ENCODE measurements at regions not wholly inside any gene's neighbourhood (a gene's known extent, or its start where the extent isn't known, plus 50 kb on each side); places are given as distances from the start of the nearest gene placed in this dataset.

DNA sequence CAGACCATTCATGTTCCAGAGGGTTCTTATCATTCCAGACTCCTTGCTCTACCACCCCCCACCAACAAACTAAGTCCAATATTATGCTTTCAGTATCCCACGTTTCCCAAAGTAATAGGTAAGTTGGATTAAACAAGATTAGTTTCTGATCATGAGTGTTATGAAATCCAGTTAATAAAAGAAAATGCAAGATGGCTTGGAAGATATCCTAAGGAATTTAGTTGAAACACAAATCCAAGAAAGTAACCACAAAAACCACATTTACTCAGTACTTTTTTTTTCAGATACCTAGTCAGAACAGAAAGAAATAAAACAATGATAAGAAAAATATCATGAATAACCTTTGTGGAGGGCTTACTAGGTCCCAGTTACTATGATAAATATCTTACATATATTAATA is 119.4 kb upstream of the MIR17HG start:
- Histone ChIP-seq H3K27me3 (ENCODE audit: insufficient read depth, low read depth) (no peaks in the 10 kb centered on the region), H3K36me3 (ENCODE audit: low read depth) (no peaks in the 10 kb centered on the region), H2AFZ (no peak overlapping the region), H3K27ac (no peak overlapping the region), H3K9me2 (ENCODE audit: insufficient read depth) (no peaks in the 10 kb centered on the region), H4K20me1 (ENCODE audit: insufficient read depth) (no peaks in the 10 kb centered on the region), H3F3A (ENCODE audit: insufficient read depth, low read depth) (no peaks in the 10 kb centered on the region), H3K4me1 (replicated peaks; ENCODE audit: insufficient read depth) (no peaks in the 10 kb centered on the region), H3K79me2 (ENCODE audit: low read depth) (no peaks in the 10 kb centered on the region), H3K9me3 (ENCODE audit: insufficient read depth, low read depth) (no peaks in the 10 kb centered on the region), H3K4me3 (no peak overlapping the region), H3K4me2 (no peak overlapping the region)
- TF ChIP-seq EZH2 (IDR thresholded peaks at IDR 0.05; ENCODE audit: low read depth): no peak
- TF ChIP-seq CTCF (conservative IDR thresholded peaks at IDR 0.05): no peak
- DNase-seq: no peak
- ChIA-PET CTCF (no interaction called here), POLR2A (ENCODE audit: unreplicated experiment) (no interaction called here)
- no TSS peak for BruUV-seq (replicated peaks)
- intact Hi-C loops (cut with micrococcal nuclease; ENCODE audit: unreplicated experiment): no loop called here

GRCh38 chr13:91228940-91229339 is 118.5 kb upstream of the MIR17HG start:
- Histone ChIP-seq H3K4me3 (no peak overlapping the region), H3K79me2 (ENCODE audit: low read depth) (no peaks in the 10 kb centered on the region), H3K27ac (no peak overlapping the region), H4K20me1 (ENCODE audit: insufficient read depth) (no peaks in the 10 kb centered on the region), H2AFZ (no peak overlapping the region), H3K9me2 (ENCODE audit: insufficient read depth) (no peaks in the 10 kb centered on the region), H3K27me3 (ENCODE audit: insufficient read depth, low read depth) (no peaks in the 10 kb centered on the region), H3K9me3 (ENCODE audit: insufficient read depth, low read depth) (no peaks in the 10 kb centered on the region), H3K36me3 (ENCODE audit: low read depth) (no peaks in the 10 kb centered on the region), H3K4me1 (replicated peaks; ENCODE audit: insufficient read depth) (no peaks in the 10 kb centered on the region), H3F3A (ENCODE audit: insufficient read depth, low read depth) (no peaks in the 10 kb centered on the region), H3K4me2 (no peak overlapping the region)
- no peak for DNase-seq
- intact Hi-C loops (cut with micrococcal nuclease; ENCODE audit: unreplicated experiment): no loop called here
- BruUV-seq (replicated peaks): no TSS peak
- CTCF ChIA-PET: no interaction called here
- POLR2A ChIA-PET (ENCODE audit: unreplicated experiment): no interaction called here
- TF ChIP-seq EZH2 (IDR thresholded peaks at IDR 0.05; ENCODE audit: low read depth): no peak
- no peak for TF ChIP-seq CTCF (conservative IDR thresholded peaks at IDR 0.05)

DNA sequence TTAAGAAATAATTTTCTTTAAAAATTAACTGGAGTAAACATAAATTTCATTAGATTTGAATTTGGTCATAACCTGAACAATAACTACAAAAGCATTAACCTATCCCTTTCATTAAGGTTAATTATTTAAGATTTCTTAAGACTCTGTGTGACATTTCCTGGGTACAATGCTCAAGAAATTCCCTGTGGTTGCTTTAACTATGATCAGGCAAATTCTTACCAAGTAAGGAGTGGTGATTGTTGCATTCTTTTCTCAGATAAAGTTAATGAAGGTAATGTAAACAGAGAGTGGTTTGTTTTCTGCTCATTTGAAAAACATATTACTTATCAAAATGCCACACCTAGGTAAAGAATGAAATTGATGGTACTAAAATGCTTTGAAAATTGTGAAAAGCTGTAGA is 114.8 kb upstream of the MIR17HG start:
- Histone ChIP-seq H3K9me2 (ENCODE audit: insufficient read depth) (no peaks in the 10 kb centered on the region), H3K9me3 (ENCODE audit: insufficient read depth, low read depth) (no peaks in the 10 kb centered on the region), H2AFZ (no peak overlapping the region), H4K20me1 (ENCODE audit: insufficient read depth) (no peaks in the 10 kb centered on the region), H3K79me2 (ENCODE audit: low read depth) (no peaks in the 10 kb centered on the region), H3K4me1 (replicated peaks; ENCODE audit: insufficient read depth) (no peaks in the 10 kb centered on the region), H3F3A (ENCODE audit: insufficient read depth, low read depth) (no peaks in the 10 kb centered on the region), H3K36me3 (ENCODE audit: low read depth) (no peaks in the 10 kb centered on the region), H3K27ac (no peak overlapping the region), H3K4me3 (no peak overlapping the region), H3K4me2 (no peak overlapping the region), H3K27me3 (ENCODE audit: insufficient read depth, low read depth) (no peaks in the 10 kb centered on the region)
- intact Hi-C loops (cut with micrococcal nuclease; ENCODE audit: unreplicated experiment): no loop called here
- no peak for DNase-seq
- BruUV-seq (replicated peaks): no TSS peak
- ChIA-PET POLR2A (ENCODE audit: unreplicated experiment) (no interaction called here), CTCF (no interaction called here)
- TF ChIP-seq CTCF (conservative IDR thresholded peaks at IDR 0.05) (no peak), EZH2 (IDR thresholded peaks at IDR 0.05; ENCODE audit: low read depth) (no peak)
